Stimulated activated CD4-positive, alpha-beta T cell treated with anti-CD3 and anti-CD28 coated beads, Interleukin-2, amount 100 ng/mL, for 24 hours (primary cell): ENCODE measurements at regions not wholly inside any gene's neighbourhood (a gene's known extent, or its start where the extent isn't known, plus 50 kb on each side); places are given as distances from the start of the nearest gene placed in this dataset.

ENCODE experiments used
- DNase-seq, 2 donors: peaks; one replicate each; pipeline ENCODE4 v3.0.0-alpha.2; 2020

DNA sequence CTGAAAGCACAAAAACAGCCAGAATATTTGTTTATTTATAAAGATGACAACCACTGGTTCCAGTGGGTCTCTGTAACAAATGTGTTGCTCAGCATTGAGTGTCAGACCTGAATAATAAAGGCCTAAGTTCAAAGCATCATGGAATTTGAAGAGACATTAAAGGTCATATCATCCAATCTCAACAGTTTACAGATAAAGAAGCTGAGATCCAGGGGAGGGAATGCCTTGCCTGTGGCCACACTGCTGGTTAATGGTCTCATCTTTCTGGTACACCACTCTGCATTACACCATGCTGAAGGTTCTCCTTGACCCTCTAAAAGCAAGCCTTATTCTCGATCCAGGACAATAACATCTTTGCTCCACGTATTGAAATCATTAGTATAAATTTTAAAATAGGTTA lies 446.5 kb upstream of the ACVR2A start:
- DNase-seq: no peak

GRCh38 chr2:147396890-147397289 lies 447.9 kb upstream of the ACVR2A start:
- no peak for DNase-seq

DNA sequence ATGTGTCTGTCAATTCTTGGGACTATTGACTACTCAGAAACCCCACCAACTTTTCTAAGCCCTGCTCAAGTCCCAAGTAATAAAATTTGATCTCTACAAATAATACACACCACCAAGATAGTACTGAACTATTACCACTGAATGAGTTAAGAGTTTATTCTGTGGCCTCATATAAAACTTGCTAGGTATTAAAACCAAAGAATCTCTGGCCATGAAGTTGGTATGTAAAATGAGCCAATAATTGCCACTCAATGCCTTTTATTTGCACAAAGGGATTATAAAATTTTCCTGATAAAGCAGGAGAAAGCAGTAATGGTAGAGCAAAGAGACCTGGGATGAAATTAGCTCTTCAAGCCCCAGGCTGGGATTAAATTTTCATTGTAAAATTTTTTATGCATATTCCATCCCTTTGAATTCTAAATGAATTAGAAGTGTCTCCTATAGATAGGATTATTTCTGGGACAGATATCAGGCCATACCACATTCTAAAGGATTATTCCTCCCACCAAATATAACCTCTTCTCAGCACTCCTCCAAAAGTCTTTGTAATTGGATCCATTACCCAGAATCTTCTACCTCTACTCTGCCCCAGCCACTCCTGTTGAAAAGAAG lies 450.5 kb upstream of the ACVR2A start:
- DNase-seq: no peak

DNA sequence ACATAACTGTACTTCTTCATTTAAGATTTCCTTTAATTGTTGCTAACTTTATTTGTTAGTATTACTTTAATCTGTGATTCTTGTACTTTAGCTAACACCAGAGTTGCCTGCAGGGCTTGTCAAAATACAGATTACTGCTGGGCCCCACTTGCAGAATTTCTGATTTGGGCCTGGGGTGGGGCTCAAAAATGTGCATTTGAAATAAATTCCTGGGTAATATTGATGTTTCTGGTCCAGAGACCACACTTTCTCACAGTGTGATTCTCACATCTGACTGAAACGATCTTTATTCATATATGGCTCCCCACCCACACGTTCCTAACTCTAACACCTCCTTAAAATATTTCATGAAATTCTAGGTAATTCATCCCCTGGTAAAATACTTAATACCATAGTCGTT lies 452.6 kb upstream of the ACVR2A start:
- DNase-seq: no peak

GRCh38 chr2:147390475-147390874 lies 454.4 kb upstream of the ACVR2A start:
- no peak for DNase-seq

DNA sequence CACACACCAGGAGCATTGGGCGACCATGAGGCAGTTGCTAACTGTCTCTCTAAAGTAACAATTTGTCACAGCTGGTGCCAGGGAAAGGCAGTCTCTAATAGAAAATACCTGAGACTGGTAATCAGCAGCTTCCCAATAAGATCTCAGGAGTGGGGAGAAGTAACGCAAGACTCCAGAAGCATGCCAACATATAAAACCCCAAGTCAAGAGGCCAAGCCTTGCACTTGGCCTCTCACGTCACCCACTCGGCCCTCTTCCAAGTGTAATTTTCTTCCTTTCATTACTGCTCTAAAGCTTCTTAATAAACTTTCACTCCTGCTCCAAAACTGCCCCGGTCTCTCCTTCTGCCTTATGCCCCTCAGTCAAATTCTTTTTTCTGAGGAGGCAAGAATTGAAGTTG lies 455.6 kb upstream of the ACVR2A start:
- no peak for DNase-seq

- DNase-seq: no peak
Observed at GRCh38 chr2:147388217-147388616, 456.6 kb upstream of the ACVR2A start.

DNA sequence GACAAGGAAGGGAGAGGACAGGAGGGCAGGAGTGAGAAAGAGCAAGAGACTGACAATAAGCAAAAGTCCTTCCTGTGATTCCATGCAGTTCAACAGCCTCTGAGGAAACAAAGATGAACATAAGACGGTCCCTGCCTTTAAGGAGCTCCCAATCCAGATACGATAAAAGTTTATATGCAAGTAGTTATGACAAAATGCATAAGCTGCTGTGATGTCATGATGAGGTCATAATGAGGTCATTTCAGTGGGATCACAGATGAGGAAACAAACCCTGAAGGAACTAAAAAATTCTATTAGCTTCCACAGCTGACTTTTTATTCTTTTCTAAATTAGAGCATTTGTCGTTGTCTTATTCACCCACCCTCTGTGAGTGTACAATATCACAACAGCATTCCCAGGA lies 458.5 kb upstream of the ACVR2A start:
- DNase-seq: no peak

- DNase-seq: no peak
Observed at GRCh38 chr2:147385600-147385999, 459.2 kb upstream of the ACVR2A start.

- no peak for DNase-seq
Observed at GRCh38 chr2:147384659-147385058, 460.2 kb upstream of the ACVR2A start.

- DNase-seq: no peak
Observed at GRCh38 chr2:147382322-147382948, 462.4 kb upstream of the ACVR2A start.

- DNase-seq: no peak
Observed at GRCh38 chr2:147378403-147378802, 466.4 kb upstream of the ACVR2A start.

GRCh38 chr2:147375073-147375472 lies 469.8 kb upstream of the ACVR2A start:
- no peak for DNase-seq

- DNase-seq: no peak
Observed at GRCh38 chr2:147374423-147374811, 470.4 kb upstream of the ACVR2A start.

GRCh38 chr2:147373800-147374422 lies 470.9 kb upstream of the ACVR2A start:
- DNase-seq: no peak

GRCh38 chr2:147368306-147368705 lies 476.5 kb upstream of the ACVR2A start:
- DNase-seq: no peak

DNA sequence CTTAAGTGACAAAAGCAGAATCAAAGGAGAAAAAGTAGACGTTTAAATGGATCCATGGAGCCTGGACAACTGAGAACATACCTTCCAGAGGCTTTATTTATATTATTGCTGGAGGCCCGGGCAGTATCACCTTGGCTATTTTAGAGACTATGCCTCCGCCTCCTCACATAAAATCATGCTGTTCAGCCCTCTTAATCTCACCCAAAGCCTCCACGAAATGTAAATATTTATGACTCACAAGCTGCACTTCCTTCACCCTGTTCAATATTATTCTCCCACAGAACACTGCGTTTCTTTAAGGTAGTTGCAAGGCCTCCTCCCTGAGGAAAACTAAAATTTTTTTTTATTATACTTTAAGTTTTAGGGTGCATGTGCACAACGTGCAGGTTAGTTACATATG lies 478.6 kb upstream of the ACVR2A start:
- no peak for DNase-seq

DNA sequence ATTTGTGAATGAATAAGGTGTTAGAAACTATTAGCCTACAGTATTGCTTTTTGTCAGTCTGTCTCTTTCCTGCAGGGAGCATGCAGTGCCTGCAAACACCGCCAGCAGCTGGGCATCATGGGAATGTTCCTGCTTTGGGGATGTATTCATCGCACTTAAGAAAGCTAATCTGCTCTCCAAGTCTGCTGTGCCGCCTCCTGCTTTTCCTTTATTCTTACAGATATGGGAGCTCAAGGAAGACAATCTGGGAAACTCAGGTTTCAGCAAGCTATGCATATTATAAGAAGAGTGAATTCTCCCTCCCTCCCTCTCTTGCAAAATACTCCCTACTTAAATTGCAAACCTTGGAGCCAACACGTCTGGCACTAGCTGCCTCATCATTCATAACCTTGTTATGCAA lies 479.2 kb upstream of the ACVR2A start:
- no peak for DNase-seq

DNA sequence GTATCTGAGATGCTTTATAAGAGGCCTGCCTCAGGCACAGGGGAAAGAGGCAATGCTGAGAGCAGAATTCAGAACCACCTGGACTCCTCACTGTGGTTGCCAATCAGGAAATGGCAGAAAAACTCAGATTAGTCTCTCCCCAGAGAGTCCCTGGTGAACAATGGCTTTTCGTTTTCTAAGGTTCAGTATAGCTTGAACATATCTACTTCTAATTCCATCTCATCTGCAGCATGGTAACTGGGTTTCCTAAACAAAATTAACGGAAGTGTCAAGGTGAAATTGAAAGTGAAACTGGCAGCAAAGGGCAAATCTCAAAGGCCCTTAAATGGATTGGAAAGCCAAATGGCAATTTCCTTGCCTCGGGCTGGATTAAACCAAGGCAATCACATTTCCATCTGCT lies 480.2 kb upstream of the ACVR2A start:
- no peak for DNase-seq

GRCh38 chr2:147363181-147363580 lies 481.6 kb upstream of the ACVR2A start:
- DNase-seq: no peak

DNA sequence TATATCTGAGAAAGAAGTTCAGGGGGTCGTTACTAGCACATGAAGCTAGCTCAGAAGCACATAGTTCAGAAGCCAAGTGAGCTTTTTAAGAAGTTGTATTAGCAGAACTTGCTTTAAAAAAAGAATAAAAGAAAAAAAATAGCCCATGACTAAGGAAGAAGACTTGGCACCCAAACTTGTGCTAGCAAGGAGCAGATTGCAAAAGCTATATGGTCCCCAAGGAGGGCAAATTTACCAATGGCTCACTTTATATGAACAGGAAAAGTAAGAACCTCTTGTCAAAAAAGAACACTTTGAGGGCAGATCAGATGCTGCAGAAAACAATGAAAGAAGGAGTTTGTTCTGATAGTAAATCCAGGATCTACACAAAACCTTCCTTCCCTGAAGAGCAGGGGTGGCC lies 486.5 kb upstream of the ACVR2A start:
- DNase-seq: no peak

- DNase-seq: no peak
Observed at GRCh38 chr2:147356157-147356556, 488.7 kb upstream of the ACVR2A start.

GRCh38 chr2:147355706-147356105 lies 489.1 kb upstream of the ACVR2A start:
- no peak for DNase-seq

DNA sequence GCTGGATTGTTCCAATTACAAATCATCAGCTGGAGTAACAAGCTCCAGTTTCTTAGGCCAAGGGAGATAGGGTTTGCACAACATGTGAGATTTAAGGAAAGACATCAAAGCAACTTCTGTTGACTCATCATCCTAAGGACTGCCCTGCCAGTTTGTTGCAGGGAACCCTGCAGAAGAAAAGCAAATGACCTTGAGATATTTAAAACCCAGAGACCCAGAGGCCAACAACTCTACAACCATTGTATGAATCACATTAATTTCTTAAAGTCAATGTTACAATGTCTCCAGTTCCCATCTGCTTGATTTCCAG lies 491.8 kb upstream of the ACVR2A start:
- DNase-seq: no peak
